SK-N-SH (cell line): ENCODE measurements at regions not wholly inside any gene's neighbourhood (a gene's known extent, or its start where the extent isn't known, plus 50 kb on each side); places are given as distances from the start of the nearest gene placed in this dataset.
"Not testable (repeated sequence)": the region's sequence is repeated elsewhere in the genome, so short reads cannot be mapped to it uniquely, and the experiment has no call there.

Source experiments
- GABPA ChIP-seq: IDR thresholded peaks from 2 replicates; pipeline ENCODE4 v1.4.0; 2012; ENCODE audit warnings: low read depth, mild to moderate bottlenecking
- TF ChIP-seq, protein P1 (sequence below): fragments of 200-600 bp; sonication (generic); IDR thresholded peaks from 2 replicates; pipeline ENCODE4 v1.6.1; 2017; ENCODE audit warnings: antibody characterized with exemption, mild to moderate bottlenecking, moderate library complexity

DNA sequence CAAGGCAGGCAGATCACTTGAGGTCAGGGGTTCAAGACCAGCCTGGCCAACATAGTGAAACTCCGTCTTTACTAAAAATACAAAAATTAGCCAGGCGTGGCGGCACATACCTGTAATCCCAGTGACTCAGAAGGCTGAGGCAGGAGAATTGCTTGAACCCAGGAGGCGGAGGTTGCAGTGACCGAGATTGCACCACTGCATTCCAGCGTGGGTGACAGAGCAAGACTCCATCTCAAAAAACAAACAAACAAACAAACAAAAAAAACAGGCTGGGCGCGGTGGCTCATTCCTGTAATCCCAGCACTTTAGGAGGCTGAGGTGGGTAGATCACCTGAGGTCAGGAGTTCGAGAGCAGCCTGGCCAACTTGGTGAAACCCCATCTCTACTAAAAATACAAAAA lies 122.8 kb upstream of the PABPC3 start:
- TF ChIP-seq GABPA, result not testable (repeated sequence)
- TF ChIP-seq, protein P1, sequence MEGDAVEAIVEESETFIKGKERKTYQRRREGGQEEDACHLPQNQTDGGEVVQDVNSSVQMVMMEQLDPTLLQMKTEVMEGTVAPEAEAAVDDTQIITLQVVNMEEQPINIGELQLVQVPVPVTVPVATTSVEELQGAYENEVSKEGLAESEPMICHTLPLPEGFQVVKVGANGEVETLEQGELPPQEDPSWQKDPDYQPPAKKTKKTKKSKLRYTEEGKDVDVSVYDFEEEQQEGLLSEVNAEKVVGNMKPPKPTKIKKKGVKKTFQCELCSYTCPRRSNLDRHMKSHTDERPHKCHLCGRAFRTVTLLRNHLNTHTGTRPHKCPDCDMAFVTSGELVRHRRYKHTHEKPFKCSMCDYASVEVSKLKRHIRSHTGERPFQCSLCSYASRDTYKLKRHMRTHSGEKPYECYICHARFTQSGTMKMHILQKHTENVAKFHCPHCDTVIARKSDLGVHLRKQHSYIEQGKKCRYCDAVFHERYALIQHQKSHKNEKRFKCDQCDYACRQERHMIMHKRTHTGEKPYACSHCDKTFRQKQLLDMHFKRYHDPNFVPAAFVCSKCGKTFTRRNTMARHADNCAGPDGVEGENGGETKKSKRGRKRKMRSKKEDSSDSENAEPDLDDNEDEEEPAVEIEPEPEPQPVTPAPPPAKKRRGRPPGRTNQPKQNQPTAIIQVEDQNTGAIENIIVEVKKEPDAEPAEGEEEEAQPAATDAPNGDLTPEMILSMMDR, result not testable (repeated sequence)
